Glomerular visceral epithelial cell (primary cell): ENCODE measurements at regions not wholly inside any gene's neighbourhood (a gene's known extent, or its start where the extent isn't known, plus 50 kb on each side); places are given as distances from the start of the nearest gene placed in this dataset.
A peak's percentile ranks its signal among the peaks of the same experiment; 100 is the strongest.

Experiments used
- DNase-seq: peaks from one replicate; pipeline ENCODE4 v3.0.0-alpha.2; 2016; ENCODE audit errors: extremely low spot score

DNA sequence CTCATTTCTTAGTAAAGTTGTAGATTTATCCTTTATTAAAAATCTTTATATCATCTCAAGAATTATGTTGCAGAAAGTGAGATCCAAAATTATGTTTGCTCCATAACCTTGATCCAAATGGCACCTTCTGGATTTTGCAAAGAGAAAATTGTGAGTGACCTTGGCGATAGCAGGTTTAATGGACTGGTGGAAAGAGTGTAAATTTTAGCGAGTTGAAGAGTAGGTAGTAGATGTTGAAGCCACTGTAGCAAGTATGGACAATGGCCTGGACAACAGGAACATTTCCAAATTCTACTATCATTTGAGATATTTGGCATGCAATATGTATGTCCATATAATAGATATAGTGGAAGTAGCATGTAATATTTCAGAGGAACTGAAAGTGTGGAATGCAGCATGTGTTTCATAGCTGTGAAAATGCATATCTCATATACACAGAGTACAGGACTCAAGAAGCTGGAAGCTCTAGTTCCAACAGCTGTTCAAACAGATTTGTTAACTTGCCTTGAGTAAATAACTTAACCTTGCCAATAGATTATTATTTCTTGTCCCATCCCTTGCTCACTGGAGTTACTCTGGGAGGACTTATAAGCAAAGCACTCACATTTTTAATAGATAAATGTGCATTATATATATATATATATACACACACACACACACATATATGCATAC lies 152.5 kb upstream of the TLL1 start:
- no peak for DNase-seq

DNA sequence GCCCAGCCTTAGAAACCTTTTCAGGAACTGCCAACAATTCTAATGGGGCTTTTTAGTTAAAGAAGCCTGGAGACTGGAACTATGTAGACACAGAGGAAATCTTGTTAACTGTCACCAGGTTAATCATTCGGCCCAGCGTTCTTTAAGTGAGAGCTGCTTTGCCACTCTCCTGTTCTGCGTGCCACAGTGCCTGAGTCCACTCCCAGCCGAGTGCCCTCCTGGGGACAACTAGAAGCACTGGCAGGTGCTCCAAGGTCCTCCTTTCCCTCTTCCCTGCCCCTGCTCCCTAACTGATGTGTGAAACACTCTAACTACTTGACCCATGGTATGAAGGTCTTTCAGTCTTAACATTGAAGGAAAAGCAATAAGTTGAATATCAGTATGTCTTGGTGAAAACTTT lies 151.2 kb upstream of the TLL1 start:
- DNase-seq: no peak

DNA sequence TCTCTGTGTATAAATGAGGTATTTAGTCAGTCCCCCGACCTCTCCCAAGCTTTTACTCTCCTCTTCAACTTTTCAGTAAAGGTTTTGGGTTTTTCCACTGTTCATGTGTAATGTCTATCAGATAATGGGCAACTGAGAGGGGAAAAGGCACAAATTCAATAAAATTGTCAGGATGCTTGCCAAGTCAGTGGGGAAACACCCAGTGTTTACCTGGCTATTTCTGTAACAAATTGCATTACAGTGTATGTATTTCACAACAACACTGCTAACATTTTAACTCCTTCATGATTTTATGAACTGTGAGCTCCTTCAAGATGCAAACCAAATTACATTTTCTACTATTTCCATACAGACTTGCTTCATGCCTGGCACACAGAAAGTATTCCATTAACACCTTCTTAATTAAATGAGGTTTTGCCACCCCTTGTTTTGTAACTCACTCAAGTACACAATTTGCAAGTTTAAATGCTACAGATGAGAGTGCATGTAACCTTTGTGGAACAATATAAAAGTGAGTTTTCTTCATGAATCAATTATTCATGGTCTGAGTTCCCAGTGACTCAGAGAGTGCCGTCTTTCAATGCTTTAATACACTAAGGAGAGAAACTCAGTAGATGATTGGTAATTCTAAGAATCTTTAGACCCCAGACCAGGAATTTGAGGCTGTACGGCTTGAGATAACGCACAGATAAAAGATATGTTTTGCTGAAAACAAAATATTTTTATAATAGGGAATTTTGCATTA lies 149.8 kb upstream of the TLL1 start:
- DNase-seq: no peak

DNA sequence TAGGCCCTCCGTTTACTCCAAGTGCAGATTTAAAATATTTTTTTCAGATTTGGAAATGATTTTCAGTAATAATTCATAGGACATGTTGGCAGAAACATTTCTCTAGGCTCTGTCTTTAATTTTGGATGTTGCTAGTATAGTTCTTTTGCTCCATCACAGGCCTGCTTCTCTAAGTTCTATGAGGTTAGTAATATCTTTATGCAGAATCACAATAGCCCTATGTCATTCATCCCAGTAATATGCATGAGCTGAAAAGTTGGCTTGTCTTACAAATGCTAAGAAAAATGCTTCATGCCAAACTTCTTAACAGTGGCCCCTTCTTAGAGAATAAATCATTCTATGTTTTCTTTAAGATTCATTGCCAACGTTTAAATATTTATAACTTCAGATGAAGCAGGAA lies 148.3 kb upstream of the TLL1 start:
- DNase-seq: no peak

DNA sequence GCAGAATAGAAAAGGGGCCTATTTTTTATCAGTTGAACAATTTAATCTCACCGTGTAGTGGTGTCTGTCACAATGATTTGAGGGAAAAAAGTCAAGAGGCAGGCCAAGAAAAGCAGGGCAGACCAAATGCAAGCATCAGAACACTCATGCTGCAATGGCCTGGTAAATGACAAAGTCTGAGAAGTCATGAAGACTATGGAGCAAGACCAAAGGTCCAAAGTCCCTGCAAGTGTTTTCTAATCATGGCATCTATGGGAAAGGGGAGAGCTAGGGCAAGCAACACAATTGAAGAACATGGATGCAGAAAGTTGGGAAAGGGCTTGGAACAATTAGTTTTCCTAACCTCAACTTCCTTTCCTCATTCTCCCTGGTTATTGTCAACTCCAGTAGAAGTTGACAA lies 147.7 kb upstream of the TLL1 start:
- DNase-seq: no peak

DNA sequence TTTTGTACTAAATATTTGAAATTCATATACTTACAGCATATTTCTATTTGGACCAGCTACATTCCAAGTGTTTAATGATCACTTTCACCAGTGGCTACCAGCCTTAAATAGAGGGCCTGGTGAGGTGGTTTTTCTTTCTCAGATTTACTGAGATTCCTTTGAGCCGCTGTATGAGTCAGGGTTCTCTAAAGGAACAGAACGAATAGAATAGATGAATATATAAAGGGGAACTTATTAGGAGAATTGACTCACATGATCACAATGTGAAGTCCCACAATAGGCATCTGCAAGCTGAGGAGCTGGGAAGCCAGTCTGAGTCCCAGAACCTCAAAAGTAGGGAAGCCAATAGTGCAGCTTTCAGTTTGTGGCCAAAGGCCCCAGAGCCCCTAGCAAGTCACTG lies 146.2 kb upstream of the TLL1 start:
- DNase-seq: peak; percentile 30

DNA sequence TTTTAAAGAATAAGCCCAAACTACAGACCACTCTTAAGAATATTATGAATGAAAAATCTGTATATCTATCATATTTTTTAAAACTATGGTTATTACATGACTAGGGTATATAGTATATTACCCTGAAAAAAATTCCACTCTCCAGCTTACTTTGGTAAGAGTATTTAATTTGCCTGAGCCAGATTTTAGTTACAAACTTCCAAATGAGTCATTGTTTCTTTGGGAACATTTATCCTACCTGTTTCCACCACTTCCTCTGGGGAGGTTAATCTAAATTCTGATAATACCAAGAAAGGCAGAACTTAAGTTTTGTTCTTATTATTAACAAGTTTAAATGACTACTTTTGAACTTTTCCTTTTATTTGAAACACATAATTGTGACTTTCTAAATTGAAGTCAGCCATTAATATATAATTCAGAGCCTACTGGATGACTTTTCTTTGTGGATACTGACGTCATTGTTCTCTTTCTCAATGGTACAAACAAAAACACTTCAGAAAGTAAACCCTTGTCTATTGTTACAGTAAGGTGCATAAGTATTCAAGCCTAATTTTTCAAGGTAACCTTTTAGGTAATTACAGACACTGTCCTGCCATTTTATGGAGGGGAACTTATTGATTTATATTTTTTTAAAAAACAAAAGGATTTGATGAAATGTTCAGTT lies 135.6 kb upstream of the TLL1 start:
- no peak for DNase-seq

DNA sequence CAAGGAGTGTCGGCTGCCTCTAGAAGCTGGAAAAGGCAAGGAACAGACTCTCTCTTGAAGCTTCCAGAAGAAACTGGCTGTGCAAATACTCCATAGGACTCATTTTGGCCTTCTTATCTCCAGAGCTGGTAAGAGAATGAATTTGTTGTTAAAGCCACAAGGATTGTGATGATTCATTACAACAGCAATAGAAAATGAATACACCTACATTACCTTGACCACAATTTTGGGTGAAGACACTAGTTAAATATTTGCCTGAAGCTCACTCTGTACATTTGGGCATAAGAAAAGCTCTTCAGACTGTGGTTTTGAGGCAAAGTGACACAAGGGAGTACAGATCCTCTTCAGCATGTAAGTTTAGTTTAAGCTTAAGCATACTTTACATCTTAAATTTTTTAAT lies 134.5 kb upstream of the TLL1 start:
- DNase-seq: peak; percentile 40

DNA sequence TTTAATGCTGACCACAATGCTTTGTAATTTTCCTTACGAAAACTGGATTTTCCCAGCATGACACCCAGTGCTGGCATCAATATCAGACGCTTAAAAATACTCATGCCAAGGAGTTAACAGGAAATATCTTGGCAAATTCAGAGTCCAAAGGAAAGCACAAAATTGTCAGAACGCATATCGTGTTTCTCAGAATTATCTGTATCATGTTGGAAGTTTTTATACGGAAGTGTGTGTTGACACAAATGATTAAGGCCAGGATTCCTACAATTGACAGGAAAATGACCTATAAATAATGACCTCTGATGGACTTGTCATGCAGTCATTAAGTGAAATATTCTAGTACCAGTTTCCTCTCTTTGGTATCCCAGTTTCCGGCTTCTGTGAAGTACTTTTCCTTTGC lies 132.1 kb upstream of the TLL1 start:
- no peak for DNase-seq

DNA sequence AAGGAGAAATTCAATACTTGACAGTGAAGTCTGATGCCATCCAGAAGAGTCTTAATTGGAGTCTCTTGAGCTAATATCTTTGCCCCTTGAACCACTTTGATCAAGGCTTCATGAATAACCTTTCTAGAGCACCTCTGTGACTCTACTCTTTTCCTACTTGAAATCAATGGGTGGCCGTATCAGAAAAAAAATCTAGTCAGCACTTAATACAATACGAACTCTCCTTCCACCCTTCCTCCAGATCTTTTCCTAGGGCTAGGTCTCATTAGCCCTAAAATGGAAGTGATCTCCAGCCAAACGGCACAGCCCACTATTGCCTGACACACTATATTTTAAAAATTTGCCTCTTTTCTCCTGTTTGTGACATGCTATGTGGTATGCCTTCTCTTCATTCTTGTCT lies 129.6 kb upstream of the TLL1 start:
- no peak for DNase-seq

DNA sequence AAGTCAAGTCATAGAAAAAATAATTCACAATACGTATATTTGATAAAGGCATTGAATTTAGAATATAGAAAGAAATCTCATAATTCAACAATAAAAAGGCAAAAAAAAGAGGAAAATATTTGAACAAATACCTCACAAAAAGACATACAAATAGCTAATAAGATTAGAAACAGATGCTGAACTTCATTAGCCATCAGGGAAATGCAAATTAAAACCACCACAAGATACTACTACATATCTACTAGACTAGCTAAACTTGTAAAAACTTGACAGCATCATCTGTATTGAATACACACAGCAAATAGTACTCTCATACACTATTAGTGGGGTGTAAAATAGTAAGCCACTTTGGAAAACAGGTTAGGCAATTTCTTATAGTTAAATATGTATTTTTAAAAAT lies 128.7 kb upstream of the TLL1 start:
- no peak for DNase-seq

DNA sequence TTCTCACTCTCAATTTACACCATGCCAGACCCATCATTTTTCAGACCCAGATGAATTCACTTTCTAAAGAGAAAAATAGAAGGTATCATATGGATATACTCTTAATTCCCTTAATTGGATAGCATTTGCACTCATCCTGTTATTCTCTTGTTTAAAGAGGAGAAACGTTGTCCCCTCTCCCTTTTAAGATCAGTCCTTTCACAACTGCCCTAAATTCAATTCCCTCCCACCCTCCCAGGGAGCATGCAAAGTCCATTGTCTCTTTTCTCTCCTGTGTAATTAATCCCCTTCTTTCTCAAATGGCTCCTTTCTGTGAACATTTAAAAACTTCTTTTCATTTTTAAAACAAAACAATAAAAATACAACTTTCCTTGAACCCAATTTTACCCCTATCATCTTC lies 124.7 kb upstream of the TLL1 start:
- DNase-seq: no peak

DNA sequence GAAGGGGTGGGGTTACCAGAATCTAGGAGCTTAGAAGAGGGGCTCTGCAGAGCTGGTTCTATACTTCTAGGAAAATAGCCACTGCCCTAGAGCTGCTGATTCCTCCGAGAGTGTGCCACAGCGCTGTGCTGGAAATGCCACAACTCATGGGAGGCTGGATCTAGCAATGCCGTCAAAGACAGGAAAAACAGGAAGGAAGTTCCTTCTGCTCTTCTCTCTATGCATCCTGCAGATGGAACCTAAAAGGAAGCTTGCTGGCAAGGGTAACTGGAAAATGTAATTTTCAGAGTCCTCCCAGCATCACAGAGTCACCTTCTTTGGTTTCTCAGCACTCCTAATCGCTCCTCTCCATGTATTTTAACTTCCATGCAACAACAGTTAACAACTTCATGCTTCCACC lies 121.2 kb upstream of the TLL1 start:
- DNase-seq: no peak

DNA sequence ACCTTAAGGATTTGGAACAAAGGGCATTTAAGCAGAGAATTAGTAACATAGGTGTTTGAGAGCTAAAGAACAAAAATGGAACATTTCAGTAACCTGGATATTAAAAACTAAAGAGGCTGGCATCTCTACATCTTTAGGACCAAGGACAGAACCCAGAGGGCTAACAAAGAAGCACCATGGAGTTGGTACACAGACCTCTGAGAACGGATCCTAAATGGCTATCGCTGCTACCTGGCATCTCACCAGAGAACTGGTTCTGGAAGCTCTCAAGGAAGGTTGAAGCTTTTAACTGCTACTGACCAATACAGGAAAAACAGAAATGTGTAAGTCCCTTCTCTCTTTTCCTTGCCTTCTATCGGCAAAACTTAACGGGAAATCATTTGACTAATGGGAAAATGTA lies 118.4 kb upstream of the TLL1 start:
- no peak for DNase-seq

DNA sequence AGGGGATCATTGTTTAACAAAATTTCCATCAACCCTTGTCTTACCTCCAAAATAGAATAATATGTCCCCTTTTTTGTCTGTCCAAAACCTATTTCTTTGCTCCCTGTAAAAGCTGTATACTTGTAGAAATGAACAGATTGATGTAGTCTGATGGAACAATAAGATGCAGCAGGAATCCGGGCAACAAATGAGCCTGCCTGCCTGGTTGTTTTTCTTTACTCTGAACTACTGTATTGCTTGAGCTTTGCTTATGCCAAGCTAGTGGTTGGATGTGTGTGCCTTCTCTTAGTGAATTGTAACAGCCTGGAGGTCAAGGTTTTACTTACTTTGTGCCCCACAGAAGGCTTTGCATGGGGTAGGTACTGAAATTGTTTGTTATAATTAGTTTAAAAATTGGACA lies 116.2 kb upstream of the TLL1 start:
- no peak for DNase-seq

DNA sequence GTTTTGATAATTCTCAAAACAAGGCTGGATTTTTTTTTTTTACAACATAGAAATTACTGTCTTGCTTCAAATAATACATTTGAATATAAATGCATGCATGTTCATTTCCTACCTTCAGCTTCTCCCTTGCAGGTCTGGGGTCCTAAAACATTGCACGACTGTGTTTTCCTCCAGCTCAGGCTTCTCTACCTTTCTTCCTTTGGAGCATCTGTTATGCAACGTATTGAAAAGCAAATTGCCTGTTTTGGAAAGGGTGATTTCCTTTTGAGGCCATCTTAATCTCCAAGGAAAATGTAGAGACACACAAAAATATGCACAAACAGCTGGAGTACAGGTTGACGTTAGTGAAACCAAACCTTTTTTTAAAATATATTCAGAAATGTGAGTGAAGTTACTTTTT lies 115.6 kb upstream of the TLL1 start:
- no peak for DNase-seq

DNA sequence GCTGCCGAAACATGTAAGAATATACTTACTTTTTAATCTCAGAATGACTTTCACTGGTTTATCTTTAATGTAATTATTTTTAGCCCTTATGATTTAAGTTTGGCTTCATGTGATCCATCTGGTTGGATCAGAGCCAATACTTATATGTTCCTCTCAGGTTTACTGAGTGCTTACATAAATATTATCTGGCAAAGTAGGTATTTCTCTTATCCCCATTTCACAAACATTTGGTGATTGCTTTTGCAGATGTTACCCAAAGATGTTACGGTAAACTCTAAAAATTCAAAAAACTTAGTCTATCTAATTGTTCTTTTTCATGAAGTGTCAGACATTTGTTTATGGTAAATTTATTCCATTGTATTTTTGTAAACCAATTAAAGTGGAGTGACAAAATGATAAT lies 115.0 kb upstream of the TLL1 start:
- DNase-seq: no peak

DNA sequence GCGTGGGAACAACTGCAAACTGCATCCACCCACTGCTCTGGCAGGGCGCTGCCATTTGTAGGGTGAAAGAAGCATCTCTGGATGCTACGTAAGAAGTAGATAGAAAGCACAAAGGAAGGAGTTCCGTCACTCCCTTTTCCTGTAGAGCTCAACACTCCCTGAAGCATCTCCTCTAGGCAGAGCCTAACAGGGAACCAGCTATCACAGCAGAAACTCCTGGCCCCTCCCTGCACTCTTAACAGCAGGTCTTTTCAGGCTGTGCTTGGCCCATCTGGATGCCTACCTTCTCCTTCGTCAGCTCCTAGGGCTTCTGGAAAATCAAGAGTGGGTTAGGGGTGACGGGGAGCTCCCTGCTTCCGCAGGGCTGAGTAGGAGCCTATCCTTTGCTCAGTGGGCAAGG lies 112.9 kb upstream of the TLL1 start:
- no peak for DNase-seq

DNA sequence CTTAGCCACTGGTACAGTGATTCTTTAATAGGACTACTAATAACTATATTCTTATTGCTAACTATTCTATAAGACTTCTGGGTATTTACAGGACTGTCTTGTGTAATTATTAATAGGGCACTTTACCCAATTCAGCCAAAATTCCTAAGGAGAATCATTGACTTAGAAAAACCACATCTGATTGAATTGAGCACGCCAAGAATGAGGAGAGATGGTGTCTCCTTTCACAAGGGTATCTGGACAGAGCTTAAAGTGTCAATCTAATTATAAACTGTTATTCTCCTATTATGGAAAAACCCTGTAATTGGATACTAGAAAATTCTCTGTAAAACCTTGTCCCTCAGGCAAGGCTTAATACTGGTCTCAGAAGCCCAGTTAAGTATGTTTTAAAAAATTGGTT lies 111.1 kb upstream of the TLL1 start:
- peak; percentile 85 for DNase-seq

DNA sequence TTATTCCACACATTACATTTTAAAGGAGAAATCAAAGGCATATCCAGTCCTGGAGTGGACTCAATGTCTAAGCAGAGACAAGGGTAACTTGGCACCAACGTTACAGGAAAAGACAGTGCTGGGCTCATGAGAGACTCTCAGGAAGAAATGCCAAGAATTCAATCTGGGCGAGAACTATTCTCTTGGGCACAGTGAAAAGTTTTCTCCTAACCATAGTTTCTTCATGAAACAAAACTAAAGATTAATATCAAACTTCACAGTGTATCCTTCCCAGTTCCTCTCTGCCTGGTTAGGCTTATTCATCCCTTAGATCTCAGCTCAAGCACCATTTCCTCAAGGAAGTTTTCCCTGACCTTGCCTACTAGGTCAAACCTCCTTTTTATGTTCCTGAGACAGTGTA lies 109.4 kb upstream of the TLL1 start:
- DNase-seq: peak; percentile 33

DNA sequence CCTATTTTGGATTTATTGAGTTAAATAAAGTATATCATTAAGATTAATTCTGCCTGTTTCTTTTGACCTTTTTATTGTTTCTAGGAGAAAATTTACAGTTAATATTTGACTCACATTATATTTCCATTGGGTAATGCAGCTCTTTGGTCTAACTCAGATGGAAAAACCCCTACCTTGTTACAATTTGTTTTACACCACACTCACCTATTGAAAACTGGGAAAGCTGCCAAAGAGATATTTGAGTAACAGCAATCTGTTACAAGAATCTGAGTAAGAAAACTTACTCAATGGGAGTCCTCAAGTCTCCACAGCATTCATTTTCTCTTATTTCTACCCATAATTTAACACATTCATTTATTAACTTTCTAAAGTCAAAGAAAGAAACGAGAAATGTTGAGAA lies 108.0 kb upstream of the TLL1 start:
- DNase-seq: peak; percentile 72

DNA sequence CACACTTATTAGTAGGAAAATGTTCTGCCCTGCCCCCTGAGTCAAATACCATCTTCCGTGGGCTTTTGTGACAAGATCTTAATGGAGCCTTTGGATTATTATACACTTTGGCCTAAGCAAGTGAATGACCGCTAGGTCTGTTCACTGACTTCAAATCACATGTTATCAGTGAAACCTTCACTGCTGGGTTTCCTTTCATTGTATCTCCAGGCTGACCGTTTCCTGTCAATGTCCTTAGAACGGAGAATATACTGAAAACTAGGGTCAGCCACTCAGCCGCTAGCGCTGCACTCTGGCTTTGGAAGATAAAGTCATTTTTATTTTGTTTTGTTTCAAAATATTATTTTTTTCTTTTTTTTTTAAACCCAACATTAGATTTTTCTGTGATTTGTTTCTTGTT lies 107.0 kb upstream of the TLL1 start:
- no peak for DNase-seq

DNA sequence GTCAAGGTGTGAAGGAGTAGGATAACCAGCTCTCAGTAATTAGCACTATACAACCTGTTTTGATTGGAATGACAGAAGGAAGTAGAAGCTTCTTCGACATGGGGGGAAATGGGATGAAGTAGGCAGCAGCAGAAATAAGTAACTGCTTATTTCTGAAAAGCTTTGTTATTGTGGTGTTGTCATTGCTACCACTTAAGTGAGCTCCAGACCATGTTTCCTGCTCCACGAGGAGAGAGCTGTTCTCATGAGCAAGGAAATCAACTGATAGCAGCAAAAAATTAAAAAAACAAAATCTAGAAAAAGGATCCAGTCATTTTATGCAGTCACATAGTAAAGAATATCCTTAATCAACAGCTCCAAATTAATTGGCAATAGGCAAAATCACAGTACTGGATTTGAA lies 106.1 kb upstream of the TLL1 start:
- DNase-seq: no peak
